Neural crest cell (in vitro differentiated cells): ENCODE measurements at regions not wholly inside any gene's neighbourhood (a gene's known extent, or its start where the extent isn't known, plus 50 kb on each side); places are given as distances from the start of the nearest gene placed in this dataset.

Experiments
- DNase-seq: peaks from one replicate; pipeline ENCODE4 v3.0.0; 2021; ENCODE audit warnings: low read depth, mixed read lengths, low spot score
- H3K27ac Mint-ChIP-seq: one replicate; pipeline ENCODE4 v1.8.0; 2021; ENCODE audit warnings: mild to moderate bottlenecking, mixed read lengths; ENCODE audit not compliant: unreplicated experiment
- H3K27me3 Mint-ChIP-seq: 2 replicates; pipeline ENCODE4 v1.8.0; 2021; ENCODE audit warnings: low read depth, mild to moderate bottlenecking, mixed read lengths
- H3K36me3 Mint-ChIP-seq: 2 replicates; pipeline ENCODE4 v1.8.0; 2021; ENCODE audit warnings: low read depth, mild to moderate bottlenecking, mixed read lengths
- H3K4me1 Mint-ChIP-seq: 2 replicates; pipeline ENCODE4 v1.8.0; 2021; ENCODE audit warnings: mixed read lengths
- H3K4me3 Mint-ChIP-seq: one replicate; pipeline ENCODE4 v1.8.0; 2021; ENCODE audit warnings: mild to moderate bottlenecking, mixed read lengths
- H3K9me3 Mint-ChIP-seq: 2 replicates; pipeline ENCODE4 v1.8.0; 2021; ENCODE audit warnings: mixed read lengths
- CTCF ChIP-seq: fragments of 200-600 bp; sonication (generic); conservative IDR thresholded peaks from 2 replicates; pipeline ENCODE4 v1.5.0; 2021; ENCODE audit warnings: antibody characterized with exemption, mild to moderate bottlenecking

- no peak overlapping the region for H3K27ac Mint-ChIP-seq
- no peaks in the 10 kb centered on the region for H3K27me3 Mint-ChIP-seq
- H3K4me3 Mint-ChIP-seq = no peak overlapping the region
- DNase-seq = no peak
- no peaks in the 10 kb centered on the region for H3K36me3 Mint-ChIP-seq
- no peak for TF ChIP-seq CTCF
- no peaks in the 10 kb centered on the region for H3K4me1 Mint-ChIP-seq
- H3K9me3 Mint-ChIP-seq = no peaks in the 10 kb centered on the region
Observed at GRCh38 chr7:50858528-50859245, 76.0 kb upstream of the GRB10 start.

- DNase-seq = no peak
- H3K27ac Mint-ChIP-seq = no peak overlapping the region
- no peak overlapping the region for H3K4me3 Mint-ChIP-seq
- H3K36me3 Mint-ChIP-seq = no peaks in the 10 kb centered on the region
- TF ChIP-seq CTCF = no peak
- no peaks in the 10 kb centered on the region for H3K27me3 Mint-ChIP-seq
- H3K9me3 Mint-ChIP-seq = no peaks in the 10 kb centered on the region
- no peaks in the 10 kb centered on the region for H3K4me1 Mint-ChIP-seq
Observed at GRCh38 chr7:50857804-50858489, 75.3 kb upstream of the GRB10 start.

GRCh38 chr7:50856806-50857205 is 74.1 kb upstream of the GRB10 start:
- no peaks in the 10 kb centered on the region for H3K36me3 Mint-ChIP-seq
- no peak for TF ChIP-seq CTCF
- no peaks in the 10 kb centered on the region for H3K27me3 Mint-ChIP-seq
- no peaks in the 10 kb centered on the region for H3K9me3 Mint-ChIP-seq
- DNase-seq = no peak
- H3K4me1 Mint-ChIP-seq = no peaks in the 10 kb centered on the region
- H3K4me3 Mint-ChIP-seq = no peak overlapping the region
- no peak overlapping the region for H3K27ac Mint-ChIP-seq

- Mint-ChIP-seq H3K9me3 (no peaks in the 10 kb centered on the region), H3K36me3 (no peaks in the 10 kb centered on the region), H3K27ac (peak overlapping the region; percentile 30), H3K4me1 (no peaks in the 10 kb centered on the region), H3K4me3 (no peak overlapping the region), H3K27me3 (no peaks in the 10 kb centered on the region)
- no peak for DNase-seq
- TF ChIP-seq CTCF = no peak
Observed at GRCh38 chr7:50856231-50856630, 73.5 kb upstream of the GRB10 start.

GRCh38 chr7:50855526-50855925 is 72.8 kb upstream of the GRB10 start:
- Mint-ChIP-seq H3K27me3 (no peaks in the 10 kb centered on the region), H3K4me1 (no peaks in the 10 kb centered on the region), H3K27ac (no peak overlapping the region), H3K36me3 (no peaks in the 10 kb centered on the region), H3K9me3 (no peaks in the 10 kb centered on the region), H3K4me3 (no peak overlapping the region)
- TF ChIP-seq CTCF = no peak
- DNase-seq = no peak
